GM12865 (cell line): ENCODE measurements at regions not wholly inside any gene's neighbourhood (a gene's known extent, or its start where the extent isn't known, plus 50 kb on each side); places are given as distances from the start of the nearest gene placed in this dataset.

ENCODE experiments used
- DNase-seq: peaks from one replicate; pipeline ENCODE4 v3.0.0; 2010; ENCODE audit warnings: low read depth
- H3K4me3 ChIP-seq: 2 replicates; pipeline ENCODE4 v1.5.1; 2011; ENCODE audit warnings: mild to moderate bottlenecking, low read depth, low read length, control low read depth
- TF ChIP-seq, protein P1 (sequence below): IDR thresholded peaks from 2 replicates; pipeline ENCODE4 v1.5.1; 2011; ENCODE audit warnings: low read length, control low read depth, low read depth, inconsistent platforms; ENCODE audit not compliant: insufficient read depth; ENCODE audit errors: missing control alignments

GRCh38 chr3:178385280-178385952 lies 150.8 kb upstream of the KCNMB2 start:
- TF ChIP-seq, protein P1, sequence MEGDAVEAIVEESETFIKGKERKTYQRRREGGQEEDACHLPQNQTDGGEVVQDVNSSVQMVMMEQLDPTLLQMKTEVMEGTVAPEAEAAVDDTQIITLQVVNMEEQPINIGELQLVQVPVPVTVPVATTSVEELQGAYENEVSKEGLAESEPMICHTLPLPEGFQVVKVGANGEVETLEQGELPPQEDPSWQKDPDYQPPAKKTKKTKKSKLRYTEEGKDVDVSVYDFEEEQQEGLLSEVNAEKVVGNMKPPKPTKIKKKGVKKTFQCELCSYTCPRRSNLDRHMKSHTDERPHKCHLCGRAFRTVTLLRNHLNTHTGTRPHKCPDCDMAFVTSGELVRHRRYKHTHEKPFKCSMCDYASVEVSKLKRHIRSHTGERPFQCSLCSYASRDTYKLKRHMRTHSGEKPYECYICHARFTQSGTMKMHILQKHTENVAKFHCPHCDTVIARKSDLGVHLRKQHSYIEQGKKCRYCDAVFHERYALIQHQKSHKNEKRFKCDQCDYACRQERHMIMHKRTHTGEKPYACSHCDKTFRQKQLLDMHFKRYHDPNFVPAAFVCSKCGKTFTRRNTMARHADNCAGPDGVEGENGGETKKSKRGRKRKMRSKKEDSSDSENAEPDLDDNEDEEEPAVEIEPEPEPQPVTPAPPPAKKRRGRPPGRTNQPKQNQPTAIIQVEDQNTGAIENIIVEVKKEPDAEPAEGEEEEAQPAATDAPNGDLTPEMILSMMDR = peak; percentile 60
- peak; percentile 35 for DNase-seq
- no peak overlapping the region for H3K4me3 ChIP-seq

- peak; percentile 41 for DNase-seq
- TF ChIP-seq, protein P1 = no peak
- H3K4me3 ChIP-seq = no peak overlapping the region
Measured at GRCh38 chr3:178386401-178386800, 149.8 kb upstream of the KCNMB2 start.

DNA sequence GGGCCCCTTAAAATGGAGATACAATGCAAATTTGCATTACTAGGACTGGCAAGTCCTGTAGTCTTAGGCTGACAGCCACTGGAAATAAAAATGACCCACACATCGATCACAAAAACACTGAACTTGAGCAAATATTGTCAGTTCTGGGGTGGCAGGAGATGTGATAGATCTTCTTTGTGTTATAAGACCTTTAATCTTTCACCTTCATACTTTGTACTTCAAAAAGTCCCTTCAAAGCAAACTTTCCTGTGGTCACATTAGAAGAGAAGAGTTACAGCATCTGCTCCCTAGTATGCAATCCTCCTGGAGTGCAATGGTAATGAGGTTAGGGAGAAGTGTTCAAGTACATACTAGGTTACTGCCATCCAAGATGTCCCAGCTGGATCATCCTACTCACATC lies 149.4 kb upstream of the KCNMB2 start:
- H3K4me3 ChIP-seq = no peak overlapping the region
- TF ChIP-seq, protein P1 = no peak
- no peak for DNase-seq

DNA sequence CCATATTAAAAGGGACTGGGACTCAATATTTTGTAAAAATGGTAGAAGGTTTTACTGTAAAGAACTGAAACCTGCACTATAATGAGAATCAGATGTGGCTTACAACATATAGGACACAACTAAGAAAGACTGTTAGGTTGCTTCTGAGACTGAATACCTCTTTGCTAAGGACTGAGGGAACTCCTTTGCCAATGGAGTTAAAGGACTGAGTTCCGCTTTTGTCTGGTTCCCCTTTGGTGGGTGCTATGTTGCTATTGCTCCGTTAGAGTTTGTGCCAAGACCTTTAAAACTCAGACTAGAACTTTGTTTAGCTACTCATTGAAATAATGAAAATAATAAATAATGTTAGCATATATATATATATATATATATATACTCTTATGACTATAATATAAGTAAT lies 147.8 kb upstream of the KCNMB2 start:
- no peak for DNase-seq
- TF ChIP-seq, protein P1 = no peak
- no peak overlapping the region for H3K4me3 ChIP-seq

- no peak overlapping the region for H3K4me3 ChIP-seq
- TF ChIP-seq, protein P1 = no peak
- no peak for DNase-seq
Measured at GRCh38 chr3:178389258-178389657, 147.0 kb upstream of the KCNMB2 start.

GRCh38 chr3:178392511-178392926 lies 143.7 kb upstream of the KCNMB2 start:
- no peak for DNase-seq
- TF ChIP-seq, protein P1 = no peak
- no peak overlapping the region for H3K4me3 ChIP-seq

DNA sequence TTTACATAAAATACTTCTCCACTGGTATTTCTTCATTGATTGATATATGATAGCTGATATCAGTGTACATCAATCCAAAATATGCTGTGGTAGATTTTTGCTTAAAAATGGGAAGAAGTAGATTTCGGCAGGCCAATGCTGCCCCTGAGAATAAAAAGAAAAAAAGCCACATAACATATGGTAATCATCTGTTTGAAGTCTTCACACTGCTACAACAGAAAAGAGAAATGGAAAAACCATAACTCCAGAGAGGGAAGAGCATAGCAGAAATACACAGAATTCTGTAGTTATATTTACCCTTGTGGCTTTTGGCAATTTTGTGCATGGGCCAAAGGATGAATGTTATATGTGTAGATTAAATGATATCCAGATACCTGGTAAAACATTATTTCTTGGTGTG lies 143.1 kb upstream of the KCNMB2 start:
- TF ChIP-seq, protein P1 = no peak
- DNase-seq = no peak
- no peak overlapping the region for H3K4me3 ChIP-seq
